ENCODE measurements at regions not wholly inside any gene's neighbourhood (a gene's known extent, or its start where the extent isn't known, plus 50 kb on each side); places are given as distances from the start of the nearest gene placed in this dataset.
A peak's percentile ranks its signal among the peaks of the same experiment; 100 is the strongest.
"Not testable (repeated sequence)": the region's sequence is repeated elsewhere in the genome, so short reads cannot be mapped to it uniquely, and the experiment has no call there.

- Histone ChIP-seq H3K27me3 (replicated peaks; ENCODE audit: insufficient read depth) (no peaks in the 10 kb centered on the region), H3K4me2 (ENCODE audit: unreplicated experiment) (no peak overlapping the region), H3F3A (ENCODE audit: insufficient read depth) (no peaks in the 10 kb centered on the region), H3K9me3 (ENCODE audit: low read depth) (no peaks in the 10 kb centered on the region), H3K27ac (no peak overlapping the region), H3K9ac (no peak overlapping the region), H3K79me2 (ENCODE audit: insufficient read depth) (no peaks in the 10 kb centered on the region), H2AFZ (no peak overlapping the region), H3K4me3 (no peak overlapping the region), H4K20me1 (ENCODE audit: insufficient read depth) (no peaks in the 10 kb centered on the region), H3K36me3 (ENCODE audit: low read depth) (no peaks in the 10 kb centered on the region), H3K9me2 (ENCODE audit: insufficient read depth) (no peaks in the 10 kb centered on the region), H3K4me1 (ENCODE audit: insufficient read depth) (no peaks in the 10 kb centered on the region; the same call in 1 of the 2 replicates)
- DNase-seq, result peak; percentile 52
- TF ChIP-seq EZH2phosphoT487 (IDR thresholded peaks at IDR 0.05; ENCODE audit: insufficient read depth, low read depth) (no peak), EZH2 (IDR thresholded peaks at IDR 0.05; ENCODE audit: insufficient read depth, poor library complexity, severe bottlenecking) (no peak)
- in situ Hi-C loops (cut with MboI), result no loop called here
- WGBS, 2 experiments (ENCODE audit: low coverage in 1 of 2, low lambda C conversion rate in 2 of 2, missing lambda C conversion rate in 2 of 2), result 78 to 100% methylated on average over 1 of the region's 1 CpG
These were observed 103.8 kb downstream of the LUZP4 start for GRCh38 chrX:115393271-115393670.

GRCh38 chrX:115394806-115395205 is 105.3 kb downstream of the LUZP4 start:
- H3K4me2 ChIP-seq (ENCODE audit: unreplicated experiment), result not testable (repeated sequence)

GRCh38 chrX:115399306-115399705 is 109.8 kb downstream of the LUZP4 start:
- Histone ChIP-seq H3K4me1 (ENCODE audit: insufficient read depth) (no peaks in the 10 kb centered on the region), H3K27ac (no peak overlapping the region), H3K9ac (no peak overlapping the region), H3K79me2 (ENCODE audit: insufficient read depth) (no peaks in the 10 kb centered on the region), H3F3A (ENCODE audit: insufficient read depth) (no peaks in the 10 kb centered on the region), H3K9me2 (ENCODE audit: insufficient read depth) (no peaks in the 10 kb centered on the region), H4K20me1 (ENCODE audit: insufficient read depth) (no peaks in the 10 kb centered on the region), H3K4me3 (no peak overlapping the region), H3K9me3 (ENCODE audit: low read depth) (no peaks in the 10 kb centered on the region), H3K36me3 (ENCODE audit: low read depth) (no peaks in the 10 kb centered on the region), H3K27me3 (replicated peaks; ENCODE audit: insufficient read depth) (no peaks in the 10 kb centered on the region), H2AFZ (no peak overlapping the region), H3K4me2 (ENCODE audit: unreplicated experiment) (no peak overlapping the region)
- WGBS, 2 experiments (ENCODE audit: low coverage in 1 of 2, low lambda C conversion rate in 2 of 2, missing lambda C conversion rate in 2 of 2), result 96 to 100% methylated on average over 2 of the region's 2 CpGs
- in situ Hi-C loops (cut with MboI), result no loop called here
- TF ChIP-seq EZH2 (IDR thresholded peaks at IDR 0.05; ENCODE audit: insufficient read depth, poor library complexity, severe bottlenecking), result no peak
- no peak for TF ChIP-seq EZH2phosphoT487 (IDR thresholded peaks at IDR 0.05; ENCODE audit: insufficient read depth, low read depth)
- no peak for DNase-seq

More at GRCh38 chrX:115394806-115395205, 105.3 kb downstream of the LUZP4 start:
- H4K20me1 ChIP-seq (ENCODE audit: insufficient read depth); H3K4me1 ChIP-seq (ENCODE audit: insufficient read depth); H3K9me2 ChIP-seq (ENCODE audit: insufficient read depth); H3K27ac ChIP-seq; H3K4me3 ChIP-seq; H3K36me3 ChIP-seq (ENCODE audit: low read depth); H2AFZ ChIP-seq; in situ Hi-C loops (cut with MboI); H3K9me3 ChIP-seq (ENCODE audit: low read depth); DNase-seq; H3F3A ChIP-seq (ENCODE audit: insufficient read depth); H3K9ac ChIP-seq; H3K27me3 ChIP-seq (replicated peaks; ENCODE audit: insufficient read depth); H3K79me2 ChIP-seq (ENCODE audit: insufficient read depth): not testable (repeated sequence)
- WGBS, 2 experiments (ENCODE audit: low coverage in 1 of 2, low lambda C conversion rate in 2 of 2, missing lambda C conversion rate in 2 of 2), result 83 to 92% methylated on average over 4 of the region's 4 CpGs

GRCh38 chrX:115400960-115401359 is 111.4 kb downstream of the LUZP4 start:
- no peaks in the 10 kb centered on the region for H3K27me3 ChIP-seq (replicated peaks; ENCODE audit: insufficient read depth)
- WGBS, 2 experiments (ENCODE audit: low coverage in 1 of 2, low lambda C conversion rate in 2 of 2, missing lambda C conversion rate in 2 of 2), result 89 to 100% methylated on average over 1 to 3 of the region's 3 CpGs
- H3K27ac ChIP-seq, result no peak overlapping the region
- H3K9me3 ChIP-seq (ENCODE audit: low read depth), result no peaks in the 10 kb centered on the region
- H3K4me2 ChIP-seq (ENCODE audit: unreplicated experiment), result no peak overlapping the region
- no peaks in the 10 kb centered on the region for H3K4me1 ChIP-seq (ENCODE audit: insufficient read depth)
- no peaks in the 10 kb centered on the region for H3K36me3 ChIP-seq (ENCODE audit: low read depth)
- H3K9ac ChIP-seq, result no peak overlapping the region
- H3F3A ChIP-seq (ENCODE audit: insufficient read depth), result no peaks in the 10 kb centered on the region
- no peaks in the 10 kb centered on the region for H3K9me2 ChIP-seq (ENCODE audit: insufficient read depth)
- no peak overlapping the region for H3K4me3 ChIP-seq
- in situ Hi-C loops (cut with MboI), result no loop called here
- no peaks in the 10 kb centered on the region for H3K79me2 ChIP-seq (ENCODE audit: insufficient read depth)
- TF ChIP-seq EZH2phosphoT487 (IDR thresholded peaks at IDR 0.05; ENCODE audit: insufficient read depth, low read depth) (no peak), EZH2 (IDR thresholded peaks at IDR 0.05; ENCODE audit: insufficient read depth, poor library complexity, severe bottlenecking) (no peak)
- H2AFZ ChIP-seq, result no peak overlapping the region
- no peaks in the 10 kb centered on the region for H4K20me1 ChIP-seq (ENCODE audit: insufficient read depth)
- no peak for DNase-seq

- TF ChIP-seq EZH2 (IDR thresholded peaks at IDR 0.05; ENCODE audit: insufficient read depth, poor library complexity, severe bottlenecking) (no peak), EZH2phosphoT487 (IDR thresholded peaks at IDR 0.05; ENCODE audit: insufficient read depth, low read depth) (no peak)
- Histone ChIP-seq H3K36me3 (ENCODE audit: low read depth) (no peaks in the 10 kb centered on the region), H4K20me1 (ENCODE audit: insufficient read depth) (no peaks in the 10 kb centered on the region), H3K27ac (no peak overlapping the region), H3F3A (ENCODE audit: insufficient read depth) (no peaks in the 10 kb centered on the region), H3K79me2 (ENCODE audit: insufficient read depth) (no peaks in the 10 kb centered on the region), H3K9ac (no peak overlapping the region), H3K9me3 (ENCODE audit: low read depth) (no peaks in the 10 kb centered on the region), H2AFZ (no peak overlapping the region), H3K4me1 (ENCODE audit: insufficient read depth) (no peaks in the 10 kb centered on the region), H3K4me3 (no peak overlapping the region), H3K27me3 (replicated peaks; ENCODE audit: insufficient read depth) (no peaks in the 10 kb centered on the region), H3K4me2 (ENCODE audit: unreplicated experiment) (no peak overlapping the region), H3K9me2 (ENCODE audit: insufficient read depth) (no peaks in the 10 kb centered on the region)
- 93 to 100% methylated on average over 2 of the region's 2 CpGs for WGBS, 2 experiments (ENCODE audit: low coverage in 1 of 2, low lambda C conversion rate in 2 of 2, missing lambda C conversion rate in 2 of 2)
- in situ Hi-C loops (cut with MboI), result no loop called here
- DNase-seq, result no peak
These were observed 112.8 kb downstream of the LUZP4 start for GRCh38 chrX:115402299-115402698.

Data from GM23248 (cell line).